ENCODE measurements at regions not wholly inside any gene's neighbourhood (a gene's known extent, or its start where the extent isn't known, plus 50 kb on each side); places are given as distances from the start of the nearest gene placed in this dataset.
"Not testable (repeated sequence)": the region's sequence is repeated elsewhere in the genome, so short reads cannot be mapped to it uniquely, and the experiment has no call there.

GRCh38 chr3:22416838-22417446, 665.9 kb upstream of the ZNF385D start:
- not testable (repeated sequence) for H3K27ac ChIP-seq (ENCODE audit: low read depth, low read length); H3K36me3 ChIP-seq (ENCODE audit: control insufficient read depth, insufficient read depth, low read length)
- peaks cover 11% of the 10 kb centered on the region for H3K9me3 ChIP-seq (ENCODE audit: control insufficient read depth, insufficient read depth, low read length)

DNA sequence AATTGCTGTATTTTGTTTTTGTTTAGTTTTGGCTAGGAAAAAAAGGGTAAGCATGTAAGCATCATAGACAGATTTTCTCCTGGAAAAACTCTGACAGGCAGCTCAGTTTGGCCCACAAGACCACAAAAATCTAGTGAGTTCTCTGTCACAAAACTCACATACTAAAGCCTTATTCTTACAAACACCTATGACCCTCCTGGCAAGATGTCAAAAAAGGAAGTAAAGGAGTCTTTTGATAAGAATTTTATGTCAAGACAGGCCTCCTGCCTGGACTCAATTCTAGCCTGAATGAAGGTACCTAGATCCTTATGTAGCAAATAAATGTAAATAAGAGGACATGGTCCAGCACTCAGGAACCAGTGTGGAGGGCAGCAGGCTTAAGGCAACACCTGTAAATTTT, 668.3 kb upstream of the ZNF385D start:
- Histone ChIP-seq H3K4me1 (ENCODE audit: control insufficient read depth, insufficient read depth, low read length) (no peaks in the 10 kb centered on the region), H3K36me3 (ENCODE audit: control insufficient read depth, insufficient read depth, low read length) (no peaks in the 10 kb centered on the region), H3K27me3 (ENCODE audit: control insufficient read depth, insufficient read depth, low read length) (no peaks in the 10 kb centered on the region), H3K9me3 (ENCODE audit: control insufficient read depth, insufficient read depth, low read length) (peaks cover 11% of the 10 kb centered on the region), H3K4me3 (ENCODE audit: low read depth, low read length) (no peak overlapping the region), H3K9ac (ENCODE audit: low read depth, low read length) (no peak overlapping the region), H3K27ac (ENCODE audit: low read depth, low read length) (no peak overlapping the region)

More at GRCh38 chr3:22416838-22417446, 665.9 kb upstream of the ZNF385D start:
- not testable (repeated sequence) for H3K27me3 ChIP-seq (ENCODE audit: control insufficient read depth, insufficient read depth, low read length); H3K4me3 ChIP-seq (ENCODE audit: low read depth, low read length); H3K9ac ChIP-seq (ENCODE audit: low read depth, low read length); H3K4me1 ChIP-seq (ENCODE audit: control insufficient read depth, insufficient read depth, low read length)

DNA sequence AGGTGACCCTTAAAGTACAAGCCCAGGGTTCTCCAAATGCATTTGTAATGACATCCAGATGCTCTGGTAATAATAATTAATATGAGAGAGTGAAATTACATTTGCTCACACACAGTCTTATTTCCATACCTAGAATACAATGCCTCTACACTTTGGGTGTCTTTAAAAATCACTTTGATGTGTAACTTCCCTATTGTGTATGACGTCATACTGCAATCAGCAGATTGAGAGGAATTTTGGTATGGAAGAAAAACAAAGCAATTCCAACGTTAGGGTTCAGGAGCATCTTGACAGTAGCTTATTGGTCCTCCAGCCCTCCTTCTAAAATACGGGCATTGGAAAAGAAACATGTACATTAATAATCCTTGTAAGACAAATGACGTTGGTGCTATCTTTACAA, 670.6 kb upstream of the ZNF385D start:
- H3K27me3 ChIP-seq (ENCODE audit: control insufficient read depth, insufficient read depth, low read length), result no peaks in the 10 kb centered on the region
- H3K4me3 ChIP-seq (ENCODE audit: low read depth, low read length), result no peak overlapping the region
- H3K4me1 ChIP-seq (ENCODE audit: control insufficient read depth, insufficient read depth, low read length), result no peaks in the 10 kb centered on the region
- no peaks in the 10 kb centered on the region for H3K36me3 ChIP-seq (ENCODE audit: control insufficient read depth, insufficient read depth, low read length)
- H3K27ac ChIP-seq (ENCODE audit: low read depth, low read length), result no peak overlapping the region
- H3K9ac ChIP-seq (ENCODE audit: low read depth, low read length), result no peak overlapping the region
- H3K9me3 ChIP-seq (ENCODE audit: control insufficient read depth, insufficient read depth, low read length), result peaks cover 2% of the 10 kb centered on the region

GRCh38 chr3:22431334-22431733, 680.3 kb upstream of the ZNF385D start:
- Histone ChIP-seq H3K27me3 (ENCODE audit: control insufficient read depth, insufficient read depth, low read length) (no peaks in the 10 kb centered on the region), H3K36me3 (ENCODE audit: control insufficient read depth, insufficient read depth, low read length) (no peaks in the 10 kb centered on the region), H3K4me1 (ENCODE audit: control insufficient read depth, insufficient read depth, low read length) (no peaks in the 10 kb centered on the region), H3K27ac (ENCODE audit: low read depth, low read length) (no peak overlapping the region), H3K9ac (ENCODE audit: low read depth, low read length) (no peak overlapping the region), H3K9me3 (ENCODE audit: control insufficient read depth, insufficient read depth, low read length) (no peaks in the 10 kb centered on the region), H3K4me3 (ENCODE audit: low read depth, low read length) (no peak overlapping the region)

- Histone ChIP-seq H3K4me3 (ENCODE audit: low read depth, low read length) (no peak overlapping the region), H3K9me3 (ENCODE audit: control insufficient read depth, insufficient read depth, low read length) (no peaks in the 10 kb centered on the region), H3K27ac (ENCODE audit: low read depth, low read length) (no peak overlapping the region), H3K9ac (ENCODE audit: low read depth, low read length) (no peak overlapping the region), H3K36me3 (ENCODE audit: control insufficient read depth, insufficient read depth, low read length) (no peaks in the 10 kb centered on the region), H3K4me1 (ENCODE audit: control insufficient read depth, insufficient read depth, low read length) (no peaks in the 10 kb centered on the region), H3K27me3 (ENCODE audit: control insufficient read depth, insufficient read depth, low read length) (no peaks in the 10 kb centered on the region)
These were observed 688.6 kb upstream of the ZNF385D start for GRCh38 chr3:22439626-22440025.

DNA sequence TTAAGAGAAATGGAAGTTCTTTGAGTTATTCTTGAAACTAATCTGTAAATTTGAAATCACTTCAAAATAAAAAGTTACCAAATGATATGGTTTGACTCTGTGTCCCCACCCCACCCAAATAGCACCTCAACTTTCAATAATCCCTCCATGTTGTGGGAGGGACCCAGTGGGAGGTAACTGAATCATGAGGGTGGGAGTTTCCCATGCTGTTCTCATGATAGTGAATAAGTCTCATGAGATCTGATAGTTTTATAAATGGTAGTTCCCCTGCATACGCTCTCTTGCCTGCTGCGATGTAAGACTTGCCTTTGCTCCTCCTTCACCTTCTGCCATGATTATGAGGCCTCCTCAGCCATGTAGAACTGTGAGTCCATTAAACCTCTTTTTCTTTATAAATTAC, 690.7 kb upstream of the ZNF385D start:
- H3K36me3 ChIP-seq (ENCODE audit: control insufficient read depth, insufficient read depth, low read length), result no peaks in the 10 kb centered on the region

DNA sequence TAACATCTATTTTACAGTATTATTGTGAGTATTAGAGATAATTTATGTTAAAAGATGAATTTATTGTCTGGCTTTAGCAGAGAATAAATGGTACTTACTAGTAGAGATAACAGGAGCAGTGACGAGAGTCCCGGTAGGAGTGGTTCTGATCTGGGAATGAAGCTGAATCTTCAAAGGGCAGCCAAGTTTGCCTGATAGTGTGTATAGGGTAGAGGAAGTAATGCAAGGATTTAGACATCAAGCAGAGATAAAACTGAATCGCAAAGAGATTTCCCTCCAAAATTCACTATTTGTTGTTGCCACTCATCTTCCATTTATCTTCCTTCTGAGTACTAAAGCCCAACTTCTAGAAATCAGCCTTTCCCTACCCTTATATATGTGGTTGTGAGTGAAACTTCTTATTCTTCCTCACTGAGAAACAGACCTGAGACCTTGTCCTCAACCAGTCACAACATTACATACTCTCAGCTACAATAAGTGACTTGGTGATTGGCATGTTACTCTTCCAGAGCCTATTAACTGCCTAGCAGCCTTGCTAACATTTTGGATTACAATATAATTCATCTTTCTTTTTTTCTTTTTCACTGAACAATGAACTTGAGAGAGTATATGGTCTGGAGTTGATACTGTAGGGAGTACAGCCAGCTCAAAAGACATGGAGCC, 692.7 kb upstream of the ZNF385D start:
- Histone ChIP-seq H3K9ac (ENCODE audit: low read depth, low read length) (no peak overlapping the region), H3K9me3 (ENCODE audit: control insufficient read depth, insufficient read depth, low read length) (no peaks in the 10 kb centered on the region), H3K27me3 (ENCODE audit: control insufficient read depth, insufficient read depth, low read length) (no peaks in the 10 kb centered on the region), H3K4me3 (ENCODE audit: low read depth, low read length) (no peak overlapping the region), H3K36me3 (ENCODE audit: control insufficient read depth, insufficient read depth, low read length) (no peaks in the 10 kb centered on the region), H3K4me1 (ENCODE audit: control insufficient read depth, insufficient read depth, low read length) (no peaks in the 10 kb centered on the region), H3K27ac (ENCODE audit: low read depth, low read length) (no peak overlapping the region)

More for the DNA sequence above, 690.7 kb upstream of the ZNF385D start:
- Histone ChIP-seq H3K27me3 (ENCODE audit: control insufficient read depth, insufficient read depth, low read length) (no peaks in the 10 kb centered on the region), H3K4me1 (ENCODE audit: control insufficient read depth, insufficient read depth, low read length) (no peaks in the 10 kb centered on the region), H3K9me3 (ENCODE audit: control insufficient read depth, insufficient read depth, low read length) (no peaks in the 10 kb centered on the region), H3K27ac (ENCODE audit: low read depth, low read length) (no peak overlapping the region), H3K9ac (ENCODE audit: low read depth, low read length) (no peak overlapping the region), H3K4me3 (ENCODE audit: low read depth, low read length) (no peak overlapping the region)

GRCh38 chr3:22445336-22445735, 694.3 kb upstream of the ZNF385D start:
- H3K4me3 ChIP-seq (ENCODE audit: low read depth, low read length); H3K27ac ChIP-seq (ENCODE audit: low read depth, low read length); H3K27me3 ChIP-seq (ENCODE audit: control insufficient read depth, insufficient read depth, low read length): not testable (repeated sequence)

DNA sequence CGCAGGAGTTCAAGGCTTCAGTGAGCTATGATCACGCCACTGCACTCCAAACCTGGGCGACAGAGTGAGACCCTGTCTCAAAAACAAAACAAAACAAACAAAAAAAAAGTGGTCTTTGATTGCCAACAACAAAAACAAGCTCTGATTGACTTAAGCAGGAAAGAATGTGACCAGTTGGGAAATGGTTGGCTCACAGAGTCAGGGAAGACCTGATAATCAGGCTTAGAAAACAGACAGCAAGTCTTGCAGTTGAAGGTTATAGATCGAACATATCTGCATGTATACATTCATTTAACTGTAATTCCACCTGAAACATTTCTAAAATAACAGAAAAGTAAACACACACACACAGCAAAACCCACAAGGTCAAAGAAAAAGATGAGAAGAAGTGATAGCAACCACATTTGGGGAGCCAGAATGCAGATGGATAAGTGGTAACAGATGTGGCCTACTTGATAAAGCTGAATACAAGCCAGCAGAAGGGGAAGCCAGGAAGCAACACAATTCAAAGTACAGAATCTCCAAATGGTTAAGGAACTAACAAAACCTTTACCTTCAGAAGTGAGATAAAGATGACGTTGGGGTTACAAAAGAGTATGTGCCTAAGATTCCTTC, 699.9 kb upstream of the ZNF385D start:
- H3K4me3 ChIP-seq (ENCODE audit: low read depth, low read length), result no peak overlapping the region
- H3K9ac ChIP-seq (ENCODE audit: low read depth, low read length), result no peak overlapping the region
- no peaks in the 10 kb centered on the region for H3K36me3 ChIP-seq (ENCODE audit: control insufficient read depth, insufficient read depth, low read length)
- no peak overlapping the region for H3K27ac ChIP-seq (ENCODE audit: low read depth, low read length)
- no peaks in the 10 kb centered on the region for H3K9me3 ChIP-seq (ENCODE audit: control insufficient read depth, insufficient read depth, low read length)
- H3K27me3 ChIP-seq (ENCODE audit: control insufficient read depth, insufficient read depth, low read length), result no peaks in the 10 kb centered on the region
- no peaks in the 10 kb centered on the region for H3K4me1 ChIP-seq (ENCODE audit: control insufficient read depth, insufficient read depth, low read length)

More at GRCh38 chr3:22445336-22445735, 694.3 kb upstream of the ZNF385D start:
- not testable (repeated sequence) for H3K36me3 ChIP-seq (ENCODE audit: control insufficient read depth, insufficient read depth, low read length); H3K9ac ChIP-seq (ENCODE audit: low read depth, low read length); H3K4me1 ChIP-seq (ENCODE audit: control insufficient read depth, insufficient read depth, low read length); H3K9me3 ChIP-seq (ENCODE audit: control insufficient read depth, insufficient read depth, low read length)

DNA sequence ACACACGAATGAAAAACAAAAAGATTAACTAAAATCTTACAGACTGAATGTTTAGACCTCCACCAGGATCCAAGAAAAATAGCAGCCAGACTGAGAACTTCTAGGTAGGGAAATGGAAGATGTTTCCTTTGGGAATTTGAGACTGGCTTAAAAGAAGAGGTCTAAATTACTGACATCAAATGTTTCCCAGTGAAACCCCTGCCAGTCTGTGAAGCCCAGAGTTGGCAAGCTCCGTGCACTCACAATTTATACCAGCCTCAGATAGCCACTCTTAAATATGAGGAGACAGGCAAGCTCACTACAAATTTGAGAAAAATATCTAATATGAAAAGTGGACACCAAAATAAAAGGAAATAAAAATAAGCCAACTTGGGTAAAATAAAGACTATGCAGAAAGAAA, 700.5 kb upstream of the ZNF385D start:
- no peaks in the 10 kb centered on the region for H3K4me1 ChIP-seq (ENCODE audit: control insufficient read depth, insufficient read depth, low read length)
- H3K27ac ChIP-seq (ENCODE audit: low read depth, low read length), result no peak overlapping the region
- no peaks in the 10 kb centered on the region for H3K27me3 ChIP-seq (ENCODE audit: control insufficient read depth, insufficient read depth, low read length)
- no peak overlapping the region for H3K4me3 ChIP-seq (ENCODE audit: low read depth, low read length)
- no peak overlapping the region for H3K9ac ChIP-seq (ENCODE audit: low read depth, low read length)
- no peaks in the 10 kb centered on the region for H3K36me3 ChIP-seq (ENCODE audit: control insufficient read depth, insufficient read depth, low read length)
- H3K9me3 ChIP-seq (ENCODE audit: control insufficient read depth, insufficient read depth, low read length), result no peaks in the 10 kb centered on the region

- Histone ChIP-seq H3K9ac (ENCODE audit: low read depth, low read length) (no peak overlapping the region), H3K27ac (ENCODE audit: low read depth, low read length) (no peak overlapping the region), H3K36me3 (ENCODE audit: control insufficient read depth, insufficient read depth, low read length) (no peaks in the 10 kb centered on the region), H3K9me3 (ENCODE audit: control insufficient read depth, insufficient read depth, low read length) (no peaks in the 10 kb centered on the region), H3K4me1 (ENCODE audit: control insufficient read depth, insufficient read depth, low read length) (no peaks in the 10 kb centered on the region), H3K4me3 (ENCODE audit: low read depth, low read length) (no peak overlapping the region), H3K27me3 (ENCODE audit: control insufficient read depth, insufficient read depth, low read length) (no peaks in the 10 kb centered on the region)
These were observed 703.0 kb upstream of the ZNF385D start for GRCh38 chr3:22453906-22454535.
